CD4-positive, alpha-beta T cell treated with Interleukin-17A for 4 hours (primary cell): ENCODE measurements at regions not wholly inside any gene's neighbourhood (a gene's known extent, or its start where the extent isn't known, plus 50 kb on each side); places are given as distances from the start of the nearest gene placed in this dataset.

Experiments
- DNase-seq: peaks from one replicate; pipeline ENCODE4 v3.0.0-alpha.2; 2020; ENCODE audit warnings: mixed read lengths

- DNase-seq: no peak
Measured at GRCh38 chr11:31997955-31998354, 92.9 kb upstream of the RCN1 start.

- DNase-seq: no peak
Measured at GRCh38 chr11:31996159-31996881, 94.6 kb upstream of the RCN1 start.

- DNase-seq: peak; percentile 5
Measured at GRCh38 chr11:31995525-31996094, 95.3 kb upstream of the RCN1 start.

- no peak for DNase-seq
Measured at GRCh38 chr11:31995032-31995431, 95.8 kb upstream of the RCN1 start.

GRCh38 chr11:31987118-31988005, 103.5 kb upstream of the RCN1 start:
- no peak for DNase-seq

GRCh38 chr11:31986201-31986889, 104.5 kb upstream of the RCN1 start:
- DNase-seq: no peak

- DNase-seq: no peak
Measured at GRCh38 chr11:31981457-31981856, 109.4 kb upstream of the RCN1 start.

- no peak for DNase-seq
Measured at GRCh38 chr11:31977343-31977742, 113.5 kb upstream of the RCN1 start.

- no peak for DNase-seq
Measured at GRCh38 chr11:31974366-31975136, 116.3 kb upstream of the RCN1 start.

GRCh38 chr11:31973172-31973571, 117.7 kb upstream of the RCN1 start:
- no peak for DNase-seq

- DNase-seq: no peak
Measured at GRCh38 chr11:31972623-31973022, 118.3 kb upstream of the RCN1 start.

- no peak for DNase-seq
Measured at GRCh38 chr11:31969359-31969702, 121.5 kb upstream of the RCN1 start.

- DNase-seq: no peak
Measured at GRCh38 chr11:31968461-31969358, 122.2 kb upstream of the RCN1 start.

- no peak for DNase-seq
Measured at GRCh38 chr11:31967404-31968130, 123.3 kb upstream of the RCN1 start.

- DNase-seq: no peak
Measured at GRCh38 chr11:31966846-31967245, 124.0 kb upstream of the RCN1 start.

GRCh38 chr11:31964181-31964580, 126.7 kb upstream of the RCN1 start:
- DNase-seq: no peak

- DNase-seq: no peak
Measured at GRCh38 chr11:31960126-31960525, 130.7 kb upstream of the RCN1 start.

GRCh38 chr11:31959716-31960115, 131.2 kb upstream of the RCN1 start:
- DNase-seq: no peak

- peak; percentile 58 for DNase-seq
Measured at GRCh38 chr11:31958076-31958735, 132.7 kb upstream of the RCN1 start.

GRCh38 chr11:31957674-31958073, 133.2 kb upstream of the RCN1 start:
- no peak for DNase-seq
